Left lung (tissue), 4 donors: ENCODE measurements at regions not wholly inside any gene's neighbourhood (a gene's known extent, or its start where the extent isn't known, plus 50 kb on each side); places are given as distances from the start of the nearest gene placed in this dataset.
A peak's percentile ranks its signal among the peaks of the same experiment; 100 is the strongest.

Experiments used
- ATAC-seq: fragments of 200-7000 bp; cut with Tn5 transposase; one replicate; pipeline ENCODE4 v1.9.1; 2020; ENCODE audit warnings: moderate library complexity
- DNase-seq, 4 donors: peaks; one replicate each; pipeline ENCODE4 v3.0.0-alpha.2; 2013 to 2020
- H3K27ac ChIP-seq, 2 donors: fragments of 200-600 bp; sonication (generic) in 1 of 2; one replicate each; pipeline versions ENCODE4 v1.5.0 to v1.8.0; 2020 to 2021
- H3K27me3 ChIP-seq, 2 donors: fragments of 200-600 bp; sonication (generic) in 1 of 2; one replicate each; pipeline versions ENCODE4 v1.5.0 to v1.8.0; 2020 to 2021
- H3K36me3 ChIP-seq, 2 donors: fragments of 200-600 bp; sonication (generic) in 1 of 2; one replicate each; pipeline versions ENCODE4 v1.5.0 to v1.8.0; 2020 to 2021
- H3K4me1 ChIP-seq, 2 donors: fragments of 200-600 bp; one replicate each; pipeline ENCODE4 v1.8.0; 2021
- H3K4me3 ChIP-seq, 2 donors: fragments of 200-600 bp; sonication (generic) in 1 of 2; one replicate each; pipeline versions ENCODE4 v1.5.0 to v1.8.0; 2020 to 2021; ENCODE audit warnings: mild to moderate bottlenecking in 1 of 2
- H3K9me3 ChIP-seq, 2 donors: fragments of 200-600 bp; sonication (generic) in 1 of 2; one replicate each; pipeline versions ENCODE4 v1.5.0 to v1.8.0; 2020 to 2021
- CTCF ChIP-seq, 2 donors: fragments of 200-600 bp; sonication (generic) in 1 of 2; IDR thresholded peaks; one replicate each; pipeline versions ENCODE4 v1.5.0 to v1.8.0; 2021; ENCODE audit warnings: antibody characterized with exemption in 2 of 2
- intact Hi-C, 2 donors: fragments of 100-400 bp; cut with DNase I; formaldehyde crosslinking; loops; one replicate each; pipeline versions ENCODE4 v1.11.2 to v1.14.2; 2022
- donor health status: DM: no; HTN: yes; CAD: no.
- donor health status: DM: no; HTN: no; CAD: no.

GRCh38 chr12:124078800-124079199 is 105.8 kb downstream of the ZNF664 start:
- Histone ChIP-seq H3K27ac (no peak overlapping the region), H3K4me3 (no peak overlapping the region), H3K27me3 (no peaks in the 10 kb centered on the region), H3K9me3 (no peaks in the 10 kb centered on the region), H3K36me3 (no peaks in the 10 kb centered on the region), H3K4me1 (no peaks in the 10 kb centered on the region)
- DNase-seq (peak in 1 of 4 donors; percentile 56), ATAC-seq (peak; percentile 76)
- no peak for TF ChIP-seq CTCF (IDR thresholded peaks at IDR 0.05)
- intact Hi-C loops: no loop called here

GRCh38 chr12:124080649-124081048 is 107.6 kb downstream of the ZNF664 start:
- no peak for TF ChIP-seq CTCF (IDR thresholded peaks at IDR 0.05)
- H3K27ac ChIP-seq: no peak overlapping the region
- no peaks in the 10 kb centered on the region for H3K9me3 ChIP-seq
- no peaks in the 10 kb centered on the region for H3K4me1 ChIP-seq
- no peak overlapping the region for H3K4me3 ChIP-seq
- intact Hi-C loops: no loop called here
- H3K36me3 ChIP-seq: no peaks in the 10 kb centered on the region
- DNase-seq: peak in 1 of 4 donors; percentile 44
- no peak for ATAC-seq
- H3K27me3 ChIP-seq: no peaks in the 10 kb centered on the region

- H3K36me3 ChIP-seq: no peaks in the 10 kb centered on the region
- intact Hi-C loops: no loop called here
- H3K4me1 ChIP-seq: no peaks in the 10 kb centered on the region
- ATAC-seq (no peak), DNase-seq (no peak)
- H3K27me3 ChIP-seq: no peaks in the 10 kb centered on the region
- H3K9me3 ChIP-seq: no peaks in the 10 kb centered on the region
- TF ChIP-seq CTCF (IDR thresholded peaks at IDR 0.05): no peak
- H3K4me3 ChIP-seq: no peak overlapping the region
- H3K27ac ChIP-seq: no peak overlapping the region
Measured at GRCh38 chr12:124082012-124082411, 109.0 kb downstream of the ZNF664 start.

- no peak for DNase-seq
- intact Hi-C loops: no loop called here
Measured at GRCh38 chr12:124082687-124083086, 109.7 kb downstream of the ZNF664 start.

GRCh38 chr12:124083708-124084107 is 110.7 kb downstream of the ZNF664 start:
- Histone ChIP-seq H3K27me3 (no peaks in the 10 kb centered on the region), H3K36me3 (no peaks in the 10 kb centered on the region), H3K4me1 (no peaks in the 10 kb centered on the region), H3K27ac (no peak overlapping the region), H3K9me3 (no peaks in the 10 kb centered on the region), H3K4me3 (no peak overlapping the region)
- TF ChIP-seq CTCF (IDR thresholded peaks at IDR 0.05): no peak
- intact Hi-C loops: no loop called here
- DNase-seq: no peak
- ATAC-seq: no peak

More at GRCh38 chr12:124082687-124083086, 109.7 kb downstream of the ZNF664 start:
- Histone ChIP-seq H3K4me3 (no peak overlapping the region), H3K9me3 (no peaks in the 10 kb centered on the region), H3K4me1 (no peaks in the 10 kb centered on the region), H3K27ac (no peak overlapping the region), H3K36me3 (no peaks in the 10 kb centered on the region), H3K27me3 (no peaks in the 10 kb centered on the region)
- no peak for TF ChIP-seq CTCF (IDR thresholded peaks at IDR 0.05)
- no peak for ATAC-seq
